ENCODE measurements at regions not wholly inside any gene's neighbourhood (a gene's known extent, or its start where the extent isn't known, plus 50 kb on each side); places are given as distances from the start of the nearest gene placed in this dataset.

- TF ChIP-seq YY1 (IDR thresholded peaks at IDR 0.05; ENCODE audit: insufficient read depth, insufficient read length) (no peak), ZNF274 (IDR thresholded peaks at IDR 0.05; ENCODE audit: low read depth, low read length) (no peak)
These were observed 183.8 kb downstream of the LACC1 start for GRCh38 chr13:44063467-44063866.
